ENCODE measurements at regions not wholly inside any gene's neighbourhood (a gene's known extent, or its start where the extent isn't known, plus 50 kb on each side); places are given as distances from the start of the nearest gene placed in this dataset.

DNA sequence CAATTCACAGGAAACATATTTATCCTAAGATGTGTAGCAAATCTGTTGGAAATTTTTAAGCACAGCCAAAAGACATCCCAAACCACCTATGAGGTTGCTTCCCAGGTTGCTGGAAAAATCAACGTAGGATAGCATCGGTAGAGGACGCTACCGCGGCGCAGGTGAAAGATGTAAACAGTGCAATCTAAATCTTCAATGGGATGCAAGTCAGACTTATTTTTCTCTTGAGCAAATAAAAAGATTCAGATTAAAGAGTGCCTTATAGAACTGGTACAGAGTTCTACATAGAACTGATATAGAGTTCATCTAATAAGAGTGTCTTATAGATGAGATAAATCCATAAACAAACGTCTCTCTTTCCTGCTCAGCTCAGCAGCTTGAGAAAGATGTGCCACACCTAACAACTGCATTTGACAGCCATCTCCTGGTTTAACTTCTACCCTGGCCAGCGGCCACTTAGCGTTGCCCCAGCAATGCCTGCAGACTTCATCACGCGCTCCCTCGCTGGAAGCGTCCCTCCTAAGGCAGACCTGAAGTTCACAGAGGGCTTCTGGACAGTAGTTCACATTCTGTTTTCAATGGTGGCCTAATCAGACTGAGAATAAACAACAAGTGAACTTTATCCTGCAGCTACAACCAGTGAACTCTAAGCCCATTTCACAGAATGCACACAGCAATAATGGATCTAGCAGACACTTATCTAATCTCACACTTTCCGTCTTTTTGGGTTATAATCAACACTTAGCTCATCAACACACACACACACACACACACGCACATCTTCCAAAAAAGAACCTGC, 164.5 kb downstream of the TOMM20 start (continued):
- TF ChIP-seq, protein P1, sequence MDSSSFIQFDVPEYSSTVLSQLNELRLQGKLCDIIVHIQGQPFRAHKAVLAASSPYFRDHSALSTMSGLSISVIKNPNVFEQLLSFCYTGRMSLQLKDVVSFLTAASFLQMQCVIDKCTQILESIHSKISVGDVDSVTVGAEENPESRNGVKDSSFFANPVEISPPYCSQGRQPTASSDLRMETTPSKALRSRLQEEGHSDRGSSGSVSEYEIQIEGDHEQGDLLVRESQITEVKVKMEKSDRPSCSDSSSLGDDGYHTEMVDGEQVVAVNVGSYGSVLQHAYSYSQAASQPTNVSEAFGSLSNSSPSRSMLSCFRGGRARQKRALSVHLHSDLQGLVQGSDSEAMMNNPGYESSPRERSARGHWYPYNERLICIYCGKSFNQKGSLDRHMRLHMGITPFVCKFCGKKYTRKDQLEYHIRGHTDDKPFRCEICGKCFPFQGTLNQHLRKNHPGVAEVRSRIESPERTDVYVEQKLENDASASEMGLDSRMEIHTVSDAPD (CRISPR knock-in tag; IDR thresholded peaks at IDR 0.05), result peak; percentile 53; the same call in 1 of the 2 replicates
- no peak for TF ChIP-seq HHEX (CRISPR knock-in tag; IDR thresholded peaks at IDR 0.05)
- TF ChIP-seq, protein P2, sequence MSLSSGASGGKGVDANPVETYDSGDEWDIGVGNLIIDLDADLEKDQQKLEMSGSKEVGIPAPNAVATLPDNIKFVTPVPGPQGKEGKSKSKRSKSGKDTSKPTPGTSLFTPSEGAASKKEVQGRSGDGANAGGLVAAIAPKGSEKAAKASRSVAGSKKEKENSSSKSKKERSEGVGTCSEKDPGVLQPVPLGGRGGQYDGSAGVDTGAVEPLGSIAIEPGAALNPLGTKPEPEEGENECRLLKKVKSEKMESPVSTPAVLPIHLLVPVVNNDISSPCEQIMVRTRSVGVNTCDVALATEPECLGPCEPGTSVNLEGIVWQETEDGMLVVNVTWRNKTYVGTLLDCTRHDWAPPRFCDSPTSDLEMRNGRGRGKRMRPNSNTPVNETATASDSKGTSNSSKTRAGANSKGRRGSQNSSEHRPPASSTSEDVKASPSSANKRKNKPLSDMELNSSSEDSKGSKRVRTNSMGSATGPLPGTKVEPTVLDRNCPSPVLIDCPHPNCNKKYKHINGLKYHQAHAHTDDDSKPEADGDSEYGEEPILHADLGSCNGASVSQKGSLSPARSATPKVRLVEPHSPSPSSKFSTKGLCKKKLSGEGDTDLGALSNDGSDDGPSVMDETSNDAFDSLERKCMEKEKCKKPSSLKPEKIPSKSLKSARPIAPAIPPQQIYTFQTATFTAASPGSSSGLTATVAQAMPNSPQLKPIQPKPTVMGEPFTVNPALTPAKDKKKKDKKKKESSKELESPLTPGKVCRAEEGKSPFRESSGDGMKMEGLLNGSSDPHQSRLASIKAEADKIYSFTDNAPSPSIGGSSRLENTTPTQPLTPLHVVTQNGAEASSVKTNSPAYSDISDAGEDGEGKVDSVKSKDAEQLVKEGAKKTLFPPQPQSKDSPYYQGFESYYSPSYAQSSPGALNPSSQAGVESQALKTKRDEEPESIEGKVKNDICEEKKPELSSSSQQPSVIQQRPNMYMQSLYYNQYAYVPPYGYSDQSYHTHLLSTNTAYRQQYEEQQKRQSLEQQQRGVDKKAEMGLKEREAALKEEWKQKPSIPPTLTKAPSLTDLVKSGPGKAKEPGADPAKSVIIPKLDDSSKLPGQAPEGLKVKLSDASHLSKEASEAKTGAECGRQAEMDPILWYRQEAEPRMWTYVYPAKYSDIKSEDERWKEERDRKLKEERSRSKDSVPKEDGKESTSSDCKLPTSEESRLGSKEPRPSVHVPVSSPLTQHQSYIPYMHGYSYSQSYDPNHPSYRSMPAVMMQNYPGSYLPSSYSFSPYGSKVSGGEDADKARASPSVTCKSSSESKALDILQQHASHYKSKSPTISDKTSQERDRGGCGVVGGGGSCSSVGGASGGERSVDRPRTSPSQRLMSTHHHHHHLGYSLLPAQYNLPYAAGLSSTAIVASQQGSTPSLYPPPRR (CRISPR knock-in tag; IDR thresholded peaks at IDR 0.05; ENCODE audit: borderline replicate concordance), result peak; percentile 58; the same call in 1 of the 2 replicates
- no peak for TF ChIP-seq ZNF607 (CRISPR knock-in tag; IDR thresholded peaks at IDR 0.05; ENCODE audit: borderline replicate concordance)
- peak; percentile 53; the same call in 1 of the 2 replicates for TF ChIP-seq ZNF547 (CRISPR knock-in tag; IDR thresholded peaks at IDR 0.05)
- TF ChIP-seq MXD4 (CRISPR knock-in tag; IDR thresholded peaks at IDR 0.05), result peak; percentile 43; the same call in 1 of the 2 replicates
- TF ChIP-seq REPIN1 (CRISPR knock-in tag; IDR thresholded peaks at IDR 0.05; ENCODE audit: borderline replicate concordance, low read depth), result peak; percentile 20; the same call in 1 of the 2 replicates
- TF ChIP-seq, protein P3, sequence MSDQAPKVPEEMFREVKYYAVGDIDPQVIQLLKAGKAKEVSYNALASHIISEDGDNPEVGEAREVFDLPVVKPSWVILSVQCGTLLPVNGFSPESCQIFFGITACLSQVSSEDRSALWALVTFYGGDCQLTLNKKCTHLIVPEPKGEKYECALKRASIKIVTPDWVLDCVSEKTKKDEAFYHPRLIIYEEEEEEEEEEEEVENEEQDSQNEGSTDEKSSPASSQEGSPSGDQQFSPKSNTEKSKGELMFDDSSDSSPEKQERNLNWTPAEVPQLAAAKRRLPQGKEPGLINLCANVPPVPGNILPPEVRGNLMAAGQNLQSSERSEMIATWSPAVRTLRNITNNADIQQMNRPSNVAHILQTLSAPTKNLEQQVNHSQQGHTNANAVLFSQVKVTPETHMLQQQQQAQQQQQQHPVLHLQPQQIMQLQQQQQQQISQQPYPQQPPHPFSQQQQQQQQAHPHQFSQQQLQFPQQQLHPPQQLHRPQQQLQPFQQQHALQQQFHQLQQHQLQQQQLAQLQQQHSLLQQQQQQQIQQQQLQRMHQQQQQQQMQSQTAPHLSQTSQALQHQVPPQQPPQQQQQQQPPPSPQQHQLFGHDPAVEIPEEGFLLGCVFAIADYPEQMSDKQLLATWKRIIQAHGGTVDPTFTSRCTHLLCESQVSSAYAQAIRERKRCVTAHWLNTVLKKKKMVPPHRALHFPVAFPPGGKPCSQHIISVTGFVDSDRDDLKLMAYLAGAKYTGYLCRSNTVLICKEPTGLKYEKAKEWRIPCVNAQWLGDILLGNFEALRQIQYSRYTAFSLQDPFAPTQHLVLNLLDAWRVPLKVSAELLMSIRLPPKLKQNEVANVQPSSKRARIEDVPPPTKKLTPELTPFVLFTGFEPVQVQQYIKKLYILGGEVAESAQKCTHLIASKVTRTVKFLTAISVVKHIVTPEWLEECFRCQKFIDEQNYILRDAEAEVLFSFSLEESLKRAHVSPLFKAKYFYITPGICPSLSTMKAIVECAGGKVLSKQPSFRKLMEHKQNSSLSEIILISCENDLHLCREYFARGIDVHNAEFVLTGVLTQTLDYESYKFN (CRISPR knock-in tag; conservative IDR thresholded peaks at IDR 0.05), result peak; percentile 79
- TF ChIP-seq, protein P4, sequence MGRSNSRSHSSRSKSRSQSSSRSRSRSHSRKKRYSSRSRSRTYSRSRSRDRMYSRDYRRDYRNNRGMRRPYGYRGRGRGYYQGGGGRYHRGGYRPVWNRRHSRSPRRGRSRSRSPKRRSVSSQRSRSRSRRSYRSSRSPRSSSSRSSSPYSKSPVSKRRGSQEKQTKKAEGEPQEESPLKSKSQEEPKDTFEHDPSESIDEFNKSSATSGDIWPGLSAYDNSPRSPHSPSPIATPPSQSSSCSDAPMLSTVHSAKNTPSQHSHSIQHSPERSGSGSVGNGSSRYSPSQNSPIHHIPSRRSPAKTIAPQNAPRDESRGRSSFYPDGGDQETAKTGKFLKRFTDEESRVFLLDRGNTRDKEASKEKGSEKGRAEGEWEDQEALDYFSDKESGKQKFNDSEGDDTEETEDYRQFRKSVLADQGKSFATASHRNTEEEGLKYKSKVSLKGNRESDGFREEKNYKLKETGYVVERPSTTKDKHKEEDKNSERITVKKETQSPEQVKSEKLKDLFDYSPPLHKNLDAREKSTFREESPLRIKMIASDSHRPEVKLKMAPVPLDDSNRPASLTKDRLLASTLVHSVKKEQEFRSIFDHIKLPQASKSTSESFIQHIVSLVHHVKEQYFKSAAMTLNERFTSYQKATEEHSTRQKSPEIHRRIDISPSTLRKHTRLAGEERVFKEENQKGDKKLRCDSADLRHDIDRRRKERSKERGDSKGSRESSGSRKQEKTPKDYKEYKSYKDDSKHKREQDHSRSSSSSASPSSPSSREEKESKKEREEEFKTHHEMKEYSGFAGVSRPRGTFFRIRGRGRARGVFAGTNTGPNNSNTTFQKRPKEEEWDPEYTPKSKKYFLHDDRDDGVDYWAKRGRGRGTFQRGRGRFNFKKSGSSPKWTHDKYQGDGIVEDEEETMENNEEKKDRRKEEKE (IDR thresholded peaks at IDR 0.05), result no peak
- no peak for TF ChIP-seq YEATS4 (CRISPR knock-in tag; IDR thresholded peaks at IDR 0.05; ENCODE audit: borderline replicate concordance)
- peak; percentile 50; the same call in 1 of the 2 replicates for TF ChIP-seq HDAC1 (CRISPR knock-in tag; IDR thresholded peaks at IDR 0.05)
- TF ChIP-seq GFI1 (CRISPR knock-in tag; IDR thresholded peaks at IDR 0.05; ENCODE audit: borderline replicate concordance), result no peak; the same call in 1 of the 2 replicates
- TF ChIP-seq, protein P5, sequence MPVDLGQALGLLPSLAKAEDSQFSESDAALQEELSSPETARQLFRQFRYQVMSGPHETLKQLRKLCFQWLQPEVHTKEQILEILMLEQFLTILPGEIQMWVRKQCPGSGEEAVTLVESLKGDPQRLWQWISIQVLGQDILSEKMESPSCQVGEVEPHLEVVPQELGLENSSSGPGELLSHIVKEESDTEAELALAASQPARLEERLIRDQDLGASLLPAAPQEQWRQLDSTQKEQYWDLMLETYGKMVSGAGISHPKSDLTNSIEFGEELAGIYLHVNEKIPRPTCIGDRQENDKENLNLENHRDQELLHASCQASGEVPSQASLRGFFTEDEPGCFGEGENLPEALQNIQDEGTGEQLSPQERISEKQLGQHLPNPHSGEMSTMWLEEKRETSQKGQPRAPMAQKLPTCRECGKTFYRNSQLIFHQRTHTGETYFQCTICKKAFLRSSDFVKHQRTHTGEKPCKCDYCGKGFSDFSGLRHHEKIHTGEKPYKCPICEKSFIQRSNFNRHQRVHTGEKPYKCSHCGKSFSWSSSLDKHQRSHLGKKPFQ (CRISPR knock-in tag; IDR thresholded peaks at IDR 0.05; ENCODE audit: insufficient replicate concordance), result no peak
